Endothelial cell of umbilical vein (primary cell): ENCODE measurements at regions not wholly inside any gene's neighbourhood (a gene's known extent, or its start where the extent isn't known, plus 50 kb on each side); places are given as distances from the start of the nearest gene placed in this dataset.

Experiments used
- BruUV-seq: library from RNA; stranded (reverse); fragments of 400-500 nt; replicated peaks from 2 replicates; lab custom pipeline; 2021; lab: Mats Ljungman, UMichigan
- CTCF ChIA-PET: fragments of 300-600, 350-600 bp; sonication (Branson Sonifier 250); formaldehyde crosslinking; loops from one replicate; lab custom pipeline; 2021; ENCODE audit warnings: antibody characterized with exemption, inconsistent platforms; lab: Charles Lee
- POLR2A ChIA-PET: fragments of 300-600, 350-600 bp; sonication (Branson Sonifier 250); formaldehyde crosslinking; loops from one replicate; lab custom pipeline; 2021; ENCODE audit warnings: antibody characterized with exemption, inconsistent platforms; lab: Charles Lee
- DNase-seq: peaks from one replicate; pipeline ENCODE4 v3.0.0-alpha.2; 2011; ENCODE audit warnings: low read depth, low spot score
- FAIRE-seq: peaks from 2 replicates; lab custom pipeline; 2011; peaks lifted over from hg19 to GRCh38; lab: Jason Lieb, UNC
- H2AFZ ChIP-seq: 2 replicates; pipeline ENCODE4 v1.6.0; 2012; ENCODE audit warnings: low read depth, low read length, control low read depth, inconsistent platforms
- H3K27ac ChIP-seq: 2 replicates; pipeline ENCODE4 v1.5.1; 2011; ENCODE audit warnings: low read depth, mild to moderate bottlenecking, control low read depth, low read length, moderate library complexity; ENCODE audit not compliant: insufficient read depth
- H3K27me3 ChIP-seq, 2 experiments: 2 replicates each; pipeline versions ENCODE4 v1.6.0 to v1.6.1; 2011; ENCODE audit warnings: low read length in 2 of 2, mixed read lengths in 1 of 2; ENCODE audit not compliant: control insufficient read depth in 2 of 2, insufficient read depth in 2 of 2
- H3K36me3 ChIP-seq, 2 experiments: 2 replicates in 1 of 2; 3 replicates in 1 of 2; pipeline ENCODE4 v1.5.1; 2011; ENCODE audit warnings: low read length in 2 of 2, mild to moderate bottlenecking in 1 of 2, moderate library complexity in 1 of 2; ENCODE audit not compliant: control insufficient read depth in 2 of 2, insufficient read depth in 2 of 2; ENCODE audit errors: extremely low read depth in 1 of 2
- H3K4me1 ChIP-seq: 3 replicates; pipeline ENCODE4 v1.5.1; 2011; ENCODE audit warnings: mild to moderate bottlenecking, low read length; ENCODE audit not compliant: control insufficient read depth, insufficient read depth; ENCODE audit errors: extremely low read depth
- H3K4me2 ChIP-seq: 2 replicates; pipeline ENCODE4 v1.6.1; 2011; ENCODE audit warnings: low read length, control low read depth, mixed read lengths; ENCODE audit not compliant: insufficient read depth
- H3K4me3 ChIP-seq, 3 experiments: fragments of 200-600 bp in 1 of 3; sonication (generic), shearing (Covaris generic) in 1 of 3; replicated peaks in 1 of 3; 2 replicates each; pipeline ENCODE4 v1.5.1; 2011 to 2016; ENCODE audit warnings: control low read depth in 3 of 3, low read length in 3 of 3, mild to moderate bottlenecking in 2 of 3, inconsistent platforms in 1 of 3, low read depth in 1 of 3, moderate library complexity in 1 of 3; ENCODE audit not compliant: insufficient read depth in 1 of 3
- H3K79me2 ChIP-seq: 2 replicates; pipeline ENCODE4 v1.6.0; 2012; ENCODE audit warnings: low read length, inconsistent platforms; ENCODE audit not compliant: control insufficient read depth, insufficient read depth
- H3K9ac ChIP-seq: replicated peaks from 2 replicates; pipeline ENCODE3; 2011; ENCODE audit warnings: low read length, control low read depth; ENCODE audit not compliant: insufficient read depth; ENCODE audit errors: extremely low read depth
- H3K9me1 ChIP-seq: replicated peaks from 3 replicates; pipeline ENCODE4 v1.6.0; 2011; ENCODE audit warnings: mild to moderate bottlenecking, low read length; ENCODE audit not compliant: control insufficient read depth, insufficient read depth; ENCODE audit errors: extremely low read depth
- H3K9me3 ChIP-seq: replicated peaks from 2 replicates; pipeline ENCODE4 v1.5.1; 2012; ENCODE audit warnings: low read length, inconsistent platforms; ENCODE audit not compliant: control insufficient read depth, insufficient read depth
- H4K20me1 ChIP-seq: replicated peaks from 2 replicates; pipeline ENCODE3; 2011; ENCODE audit warnings: mild to moderate bottlenecking, low read length; ENCODE audit not compliant: control insufficient read depth, insufficient read depth; ENCODE audit errors: extremely low read depth
- CTCF ChIP-seq, 2 donors: IDR thresholded peaks; 1 replicate in 1 of 2; 2 replicates in 1 of 2; pipeline ENCODE4 v1.5.1; 2011; ENCODE audit warnings: low read length in 2 of 2, mild to moderate bottlenecking in 2 of 2, moderate library complexity in 2 of 2, control low read depth in 1 of 2, inconsistent platforms in 1 of 2, low read depth in 1 of 2; ENCODE audit not compliant: insufficient read depth in 1 of 2; ENCODE audit errors: extremely low read depth in 1 of 2
- EZH2 ChIP-seq: IDR thresholded peaks from 2 replicates; pipeline ENCODE4 v1.6.1; 2012; ENCODE audit warnings: borderline replicate concordance, low read depth, mild to moderate bottlenecking, moderate library complexity, low read length, inconsistent platforms; ENCODE audit not compliant: severe bottlenecking
- FOS ChIP-seq: IDR thresholded peaks from 2 replicates; pipeline ENCODE4 v1.6.1; 2011; ENCODE audit warnings: mild to moderate bottlenecking, low read length, moderate library complexity, borderline replicate concordance; ENCODE audit not compliant: insufficient read depth
- GATA2 ChIP-seq: IDR thresholded peaks from 2 replicates; pipeline ENCODE4 v1.7.0; 2011; ENCODE audit warnings: low read depth, mild to moderate bottlenecking, moderate library complexity, mixed read lengths, low read length; ENCODE audit not compliant: insufficient read length, insufficient read depth
- JUN ChIP-seq: IDR thresholded peaks from 2 replicates; pipeline ENCODE4 v1.6.1; 2011; ENCODE audit warnings: borderline replicate concordance, low read depth; ENCODE audit not compliant: insufficient read length, insufficient read depth
- MAX ChIP-seq: IDR thresholded peaks from 2 replicates; pipeline ENCODE4 v1.6.1; 2011; ENCODE audit not compliant: insufficient read depth, insufficient read length
- MYC ChIP-seq: IDR thresholded peaks from one replicate; pipeline ENCODE4 v1.6.1; 2011; ENCODE audit warnings: mild to moderate bottlenecking, low read depth, low read length
- POLR2A ChIP-seq: IDR thresholded peaks from 2 replicates; pipeline ENCODE4 v1.6.1; 2012; ENCODE audit warnings: low read depth, mild to moderate bottlenecking, control low read depth, low read length
- POLR2AphosphoS5 ChIP-seq: IDR thresholded peaks from 2 replicates; pipeline ENCODE4 v1.6.1; 2012; ENCODE audit warnings: low read depth, mild to moderate bottlenecking, control low read depth, low read length, moderate library complexity; ENCODE audit not compliant: insufficient read depth
- dilution Hi-C: fragments of 300-500 bp; cut with MboI; formaldehyde crosslinking; loops from one replicate; pipeline ENCODE4 v1.15.0; 2019; ENCODE audit warnings: low sequenced_read_pairs; ENCODE audit not compliant: extremely low pct_ligation_motif_present
- intact Hi-C: fragments of 100-400 bp; cut with micrococcal nuclease; formaldehyde crosslinking; loops from one replicate; pipeline ENCODE4 v1.10.0; 2022

DNA sequence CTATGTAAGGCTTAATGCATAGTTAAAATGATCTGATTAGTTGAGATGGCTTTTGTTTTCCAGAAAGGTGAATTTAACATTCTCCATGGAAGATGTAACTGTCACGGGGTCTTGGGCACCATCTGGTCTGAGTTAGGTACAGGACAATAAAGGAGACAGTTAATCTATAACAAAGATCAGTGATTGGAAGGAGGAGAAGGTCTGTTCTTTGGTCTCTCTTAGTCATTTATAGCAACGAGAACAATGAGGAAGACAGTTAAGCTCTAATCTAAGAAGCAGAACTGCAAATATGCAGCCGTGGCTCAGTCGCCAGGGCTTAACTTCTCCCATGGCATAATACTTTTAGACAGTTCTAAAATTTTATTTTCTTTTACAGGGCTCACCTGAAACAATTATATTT, 405.5 kb upstream of the SULF2 start:
- CTCF ChIA-PET: interaction anchor here (0.8 to 1.6 kb wide), 4 partner anchors 105 to 430 kb away, joined by 3 to 5 read pairs (median 4); no protein-coding TSS in a partner anchor
- DNase-seq (no peak), FAIRE-seq (no peak)
- no peaks in the 10 kb centered on the region for H3K79me2 ChIP-seq
- H3K27me3 ChIP-seq: no peaks in the 10 kb centered on the region
- POLR2A ChIA-PET: no interaction called here
- intact Hi-C loops (no loop called here), dilution Hi-C loops (no loop called here)
- H3K27ac ChIP-seq: no peak overlapping the region
- no peaks in the 10 kb centered on the region for H4K20me1 ChIP-seq
- no peak overlapping the region for H2AFZ ChIP-seq
- no peaks in the 10 kb centered on the region for H3K9me1 ChIP-seq
- H3K9me3 ChIP-seq: no peaks in the 10 kb centered on the region
- no peaks in the 10 kb centered on the region for H3K36me3 ChIP-seq
- TF ChIP-seq JUN (no peak), POLR2AphosphoS5 (no peak), MAX (no peak), EZH2 (no peak), MYC (no peak), POLR2A (no peak), FOS (no peak), CTCF (IDR thresholded peaks at IDR 0.05; ENCODE audit: extremely low read depth in 1 of 2, insufficient read depth in 1 of 2, low read depth in 1 of 2, low read length in 2 of 2) (no peak), GATA2 (no peak)
- no TSS peak for BruUV-seq
- no peak overlapping the region for H3K4me2 ChIP-seq
- no peaks in the 10 kb centered on the region for H3K4me1 ChIP-seq
- H3K9ac ChIP-seq: no peak overlapping the region
- H3K4me3 ChIP-seq: no peak overlapping the region
